8988T (cell line): ENCODE measurements at regions not wholly inside any gene's neighbourhood (a gene's known extent, or its start where the extent isn't known, plus 50 kb on each side); places are given as distances from the start of the nearest gene placed in this dataset.
"Not testable (repeated sequence)": the region's sequence is repeated elsewhere in the genome, so short reads cannot be mapped to it uniquely, and the experiment has no call there.

Experiments used
- DNase-seq: peaks from one replicate; pipeline ENCODE4 v3.0.0; 2011

- DNase-seq: no peak
These were observed 152.2 kb upstream of the HMHB1 start for GRCh38 chr5:143659599-143660238.

- DNase-seq: no peak
These were observed 153.0 kb upstream of the HMHB1 start for GRCh38 chr5:143658956-143659355.

DNA sequence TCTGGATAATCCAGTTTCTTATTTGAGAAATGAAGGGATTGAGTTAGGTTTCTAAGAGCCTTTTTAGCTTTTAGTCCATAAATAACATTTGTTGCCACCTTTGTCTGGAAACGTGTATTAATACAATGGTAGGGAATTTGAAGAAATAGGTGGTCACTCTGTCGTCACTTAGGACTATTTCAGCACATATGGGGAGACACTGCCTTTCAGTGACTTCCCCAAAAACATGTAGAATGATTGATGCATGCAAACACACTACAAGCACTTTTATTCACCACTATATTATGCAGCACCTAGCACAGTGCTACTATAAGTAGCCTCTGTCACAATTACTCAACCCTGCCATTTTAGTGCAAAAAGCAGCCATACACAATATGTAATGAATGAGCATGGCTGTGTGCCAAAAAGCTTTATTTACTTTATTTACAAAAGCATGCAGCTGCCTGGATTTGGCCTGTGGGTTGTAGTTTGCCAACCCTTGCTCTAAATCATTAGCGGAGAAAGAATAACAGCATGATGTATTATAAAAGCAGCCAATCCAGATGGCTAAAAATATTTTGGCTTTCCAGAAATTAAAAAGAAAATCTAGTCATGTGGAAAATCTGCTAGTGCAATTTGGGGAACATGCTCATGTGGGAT lies 154.2 kb upstream of the HMHB1 start:
- no peak for DNase-seq

- DNase-seq: no peak
These were observed 158.1 kb upstream of the HMHB1 start for GRCh38 chr5:143653766-143654282.

- no peak for DNase-seq
These were observed 158.7 kb upstream of the HMHB1 start for GRCh38 chr5:143653256-143653655.

DNA sequence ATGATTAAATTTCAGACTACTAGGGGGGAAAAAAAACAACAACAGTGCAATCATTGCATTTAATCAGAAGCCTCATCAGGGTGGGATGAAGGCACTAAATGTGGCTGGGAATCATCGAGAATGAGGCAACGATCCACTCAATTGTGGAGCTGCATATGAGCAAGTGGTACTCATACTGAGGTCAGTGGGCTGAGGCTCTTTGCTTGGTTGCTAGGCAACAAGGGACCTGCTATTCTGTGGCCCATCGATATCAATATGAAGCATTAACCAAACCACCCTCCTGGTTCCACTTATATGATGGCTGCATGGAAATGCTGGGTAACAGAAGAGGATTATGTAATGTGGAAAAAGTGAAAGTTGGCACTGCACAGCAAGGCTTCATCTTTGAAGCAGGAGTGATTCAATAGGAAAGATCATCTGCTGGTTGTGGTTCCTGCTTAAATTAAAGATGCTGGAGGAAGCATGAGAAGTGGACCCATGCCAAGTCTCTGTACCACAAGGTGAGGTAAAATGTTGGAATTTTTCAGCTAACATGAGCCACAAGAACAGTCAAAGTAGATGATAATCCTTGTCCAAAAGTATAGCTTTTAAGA lies 159.8 kb upstream of the HMHB1 start:
- no peak for DNase-seq

DNA sequence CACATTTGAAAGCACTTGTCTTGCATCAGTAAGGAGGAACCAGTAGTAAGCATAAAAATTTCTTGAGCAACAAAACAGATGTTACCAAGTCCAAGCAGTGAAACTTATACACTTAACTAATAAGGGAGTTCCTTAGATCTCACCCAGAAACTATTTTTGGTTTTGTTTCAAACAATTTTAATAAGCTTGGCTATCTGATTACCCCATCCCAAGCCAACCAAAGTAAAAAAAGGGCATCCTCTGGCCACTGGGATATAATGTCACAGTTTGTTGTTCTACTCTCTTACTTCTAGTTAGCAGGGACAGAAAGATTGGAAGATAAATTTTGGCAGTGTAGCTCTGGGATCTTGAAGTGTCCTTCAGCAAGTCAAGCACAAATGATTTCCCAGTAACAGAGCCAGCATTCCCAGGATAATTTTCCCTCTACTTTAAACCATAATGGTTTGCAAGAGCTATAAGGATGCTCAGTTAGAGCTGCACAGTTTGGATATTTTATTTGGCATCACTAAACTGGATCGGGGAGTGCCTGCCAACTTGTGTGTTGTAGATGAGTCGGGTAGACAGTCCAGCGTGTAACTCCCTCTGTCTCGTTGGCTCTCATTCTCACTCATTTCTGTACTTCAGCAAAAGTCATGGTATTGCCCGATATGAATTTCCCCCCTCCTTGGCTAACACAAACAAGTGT lies 161.9 kb upstream of the HMHB1 start:
- no peak for DNase-seq

GRCh38 chr5:143648696-143649095 lies 163.3 kb upstream of the HMHB1 start:
- no peak for DNase-seq

GRCh38 chr5:143646961-143647360 lies 165.0 kb upstream of the HMHB1 start:
- DNase-seq: no peak

GRCh38 chr5:143645356-143645755 lies 166.6 kb upstream of the HMHB1 start:
- no peak for DNase-seq

GRCh38 chr5:143644727-143645126 lies 167.2 kb upstream of the HMHB1 start:
- no peak for DNase-seq

DNA sequence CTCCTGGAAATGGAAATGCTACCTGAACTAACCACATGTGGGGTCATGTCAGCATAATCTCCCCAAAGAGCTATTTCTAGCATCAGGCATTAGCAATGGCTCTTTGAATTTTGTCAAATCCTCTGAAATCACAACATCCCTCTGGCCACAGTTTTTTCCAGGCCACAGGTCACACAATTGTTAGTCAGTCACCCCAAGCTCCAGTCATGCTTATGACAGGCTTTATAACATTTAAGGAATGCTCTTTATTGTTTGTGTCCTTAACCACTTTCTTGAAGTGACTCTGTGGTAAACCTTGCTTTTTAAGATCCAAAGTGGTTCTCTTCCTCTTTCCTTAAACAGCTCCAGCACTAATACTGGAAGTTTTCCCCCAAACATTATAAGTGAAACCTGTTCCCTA lies 169.2 kb upstream of the HMHB1 start:
- no peak for DNase-seq

DNA sequence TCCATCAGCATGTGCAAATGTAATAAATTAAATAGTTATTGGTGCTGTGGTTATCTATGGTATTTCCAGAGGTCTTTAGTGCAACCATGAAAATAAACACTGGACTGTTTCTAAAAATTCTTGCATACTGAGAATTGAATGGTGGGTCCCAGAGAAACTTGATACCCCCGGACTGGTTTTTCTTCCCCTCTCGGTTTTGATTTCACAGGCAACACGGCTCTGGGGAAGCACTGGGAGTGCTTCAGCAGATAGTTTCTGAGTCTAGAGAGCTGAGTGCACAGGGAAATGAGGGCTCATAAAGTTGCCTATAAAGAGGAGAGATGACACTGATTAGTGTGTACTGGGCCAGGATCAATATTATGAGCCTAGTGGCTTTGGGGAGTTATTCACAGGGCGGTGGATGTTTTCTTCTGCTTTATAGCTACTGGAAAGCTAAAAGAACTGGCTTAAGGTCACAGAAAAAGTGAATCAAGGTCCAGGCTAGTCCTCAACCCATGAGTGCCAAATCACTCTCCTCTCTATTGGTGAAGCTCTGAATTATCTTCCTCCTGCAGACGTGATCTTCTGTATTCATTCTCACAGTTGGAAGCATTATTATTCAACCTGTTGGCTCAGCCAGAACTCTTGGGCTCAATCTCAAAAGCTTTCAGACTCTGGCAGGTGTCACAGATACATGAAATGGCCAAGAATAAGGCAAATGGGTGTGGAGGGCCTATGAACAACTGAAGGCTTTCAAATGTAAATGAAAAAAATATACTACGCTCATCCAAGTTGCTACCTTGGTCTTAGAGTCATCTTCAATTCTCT lies 170.2 kb upstream of the HMHB1 start:
- no peak for DNase-seq

DNA sequence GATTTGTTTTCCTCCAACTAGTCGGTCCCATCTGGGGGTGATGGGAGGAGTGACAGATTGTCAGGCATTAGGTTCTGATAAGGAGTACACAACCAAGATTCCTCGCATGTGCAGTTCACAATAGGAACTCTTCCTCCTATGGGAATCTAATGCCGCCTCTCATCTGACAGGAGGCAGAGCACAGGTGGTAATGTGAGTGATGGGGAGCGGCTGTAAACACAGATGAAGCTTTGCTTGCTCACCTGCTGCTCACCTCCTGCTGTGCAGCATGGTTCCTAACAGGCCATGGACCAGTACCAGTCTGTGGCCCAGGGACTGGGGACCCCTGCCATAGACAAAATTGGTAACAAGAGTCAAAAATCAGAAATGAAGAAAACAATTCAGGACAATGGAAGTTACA lies 173.3 kb upstream of the HMHB1 start:
- no peak for DNase-seq

DNA sequence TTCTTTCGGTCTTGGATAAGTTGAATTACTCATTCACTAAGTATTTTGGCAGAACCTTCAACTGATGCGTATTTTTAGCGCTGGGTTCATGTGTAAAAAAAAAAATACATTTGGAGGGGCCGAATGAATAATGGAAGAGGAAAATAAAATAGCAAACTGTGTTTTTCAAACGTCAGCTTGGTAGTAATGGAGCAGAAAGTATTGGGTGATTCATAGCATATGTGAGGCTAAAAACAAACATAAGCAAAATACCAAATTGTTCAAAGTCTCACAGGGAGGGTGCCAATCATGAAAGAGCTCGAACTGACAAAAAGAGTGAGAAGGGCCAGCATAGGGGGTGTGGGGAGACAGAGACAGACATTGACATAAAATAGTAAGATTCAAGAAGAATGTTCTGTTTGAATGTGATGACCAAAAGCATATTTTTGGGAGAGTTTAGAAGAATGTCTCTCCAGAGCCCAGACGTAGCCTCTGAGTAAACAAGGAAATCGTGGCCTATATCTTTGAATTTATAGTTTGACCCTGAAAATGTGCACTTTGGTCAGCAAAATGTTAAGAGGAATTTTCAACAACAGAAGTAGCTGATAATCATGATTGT lies 174.9 kb upstream of the HMHB1 start:
- no peak for DNase-seq

- DNase-seq: no peak
These were observed 176.1 kb upstream of the HMHB1 start for GRCh38 chr5:143635888-143636287.

- DNase-seq: no peak
These were observed 176.7 kb upstream of the HMHB1 start for GRCh38 chr5:143635146-143635752.

GRCh38 chr5:143634689-143635088 lies 177.3 kb upstream of the HMHB1 start:
- DNase-seq: no peak

DNA sequence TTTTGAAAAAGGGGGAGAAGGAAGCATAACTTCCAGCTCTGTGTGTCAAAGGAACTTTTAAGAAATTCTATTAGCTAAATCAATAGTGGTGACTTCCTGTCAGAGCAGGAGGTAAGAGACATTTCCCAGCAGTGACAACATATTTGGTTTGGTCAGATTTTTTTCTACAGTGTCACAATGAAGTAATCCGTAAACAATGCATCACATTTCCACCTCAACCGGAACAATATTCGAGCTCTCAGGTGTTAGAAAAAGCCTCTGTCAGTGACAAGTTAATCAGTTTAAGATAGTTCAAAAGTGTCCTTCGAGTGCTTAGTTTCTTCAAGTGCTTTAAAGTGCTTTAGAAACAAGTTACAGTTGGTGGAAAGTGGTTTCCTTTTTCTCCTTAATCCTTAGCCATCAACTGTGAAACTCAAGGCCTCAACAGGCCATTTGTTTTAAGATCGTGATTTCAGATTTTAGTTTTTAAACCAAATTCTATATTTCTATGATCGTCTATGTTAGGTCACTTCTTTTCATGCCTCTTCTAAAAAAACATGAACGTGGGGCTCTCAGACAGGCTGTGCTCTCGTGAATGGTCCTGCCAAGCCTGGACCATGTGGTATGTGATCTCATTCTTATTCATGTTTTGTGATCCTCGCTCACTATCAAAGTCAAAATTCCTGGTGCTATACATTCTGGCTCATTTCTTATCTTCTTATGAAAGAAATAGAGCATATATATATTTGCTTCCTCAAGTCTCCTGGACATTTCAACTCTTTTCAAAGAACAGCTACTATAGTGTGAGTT lies 181.9 kb upstream of the HMHB1 start:
- DNase-seq: no peak

GRCh38 chr5:143625048-143625447 lies 186.9 kb upstream of the HMHB1 start:
- not testable (repeated sequence) for DNase-seq

- DNase-seq: no peak
These were observed 187.5 kb upstream of the HMHB1 start for GRCh38 chr5:143624465-143624864.
